SK-N-MC (cell line): ENCODE measurements at regions not wholly inside any gene's neighbourhood (a gene's known extent, or its start where the extent isn't known, plus 50 kb on each side); places are given as distances from the start of the nearest gene placed in this dataset.

ENCODE experiments used
- DNase-seq: peaks from one replicate; pipeline ENCODE4 v3.0.0-alpha.2; 2011; ENCODE audit warnings: low read depth, low spot score
- H3K27ac ChIP-seq: fragments of 200-600 bp; sonication (generic); 2 replicates; pipeline ENCODE4 v1.5.1; 2016; ENCODE audit warnings: mixed run types
- H3K36me3 ChIP-seq: fragments of 200-600 bp; sonication (generic); 2 replicates; pipeline ENCODE4 v1.6.1; 2017; ENCODE audit warnings: antibody characterized with exemption, low read length, mixed read lengths; ENCODE audit not compliant: insufficient read depth
- H3K4me3 ChIP-seq: fragments of 200-600 bp; sonication (generic); 2 replicates; pipeline ENCODE4 v1.5.1; 2016
- H3K9ac ChIP-seq: fragments of 200-600 bp; sonication (generic); 2 replicates; pipeline ENCODE4 v1.8.0; 2017; ENCODE audit warnings: mixed run types, mixed read lengths; ENCODE audit not compliant: insufficient read length
- H3K9me3 ChIP-seq: fragments of 200-600 bp; sonication (generic); 2 replicates; pipeline ENCODE4 v1.6.1; 2017; ENCODE audit warnings: low read depth, mild to moderate bottlenecking, antibody characterized with exemption, low read length, moderate library complexity, mixed read lengths
- EZH2 ChIP-seq: fragments of 200-600 bp; sonication (generic); IDR thresholded peaks from one replicate; pipeline ENCODE4 v1.6.1; 2017; ENCODE audit warnings: antibody characterized with exemption
- FOXP2 ChIP-seq: optimal IDR thresholded peaks from 2 replicates; pipeline ENCODE3; 2011; ENCODE audit warnings: mild to moderate bottlenecking, moderate library complexity; ENCODE audit not compliant: insufficient read depth; ENCODE audit errors: extremely low read length, control extremely low read depth
- POLR2AphosphoS5 ChIP-seq: IDR thresholded peaks from 2 replicates; pipeline ENCODE4 v1.6.1; 2012; ENCODE audit warnings: mild to moderate bottlenecking, low read depth, low read length, borderline replicate concordance

DNA sequence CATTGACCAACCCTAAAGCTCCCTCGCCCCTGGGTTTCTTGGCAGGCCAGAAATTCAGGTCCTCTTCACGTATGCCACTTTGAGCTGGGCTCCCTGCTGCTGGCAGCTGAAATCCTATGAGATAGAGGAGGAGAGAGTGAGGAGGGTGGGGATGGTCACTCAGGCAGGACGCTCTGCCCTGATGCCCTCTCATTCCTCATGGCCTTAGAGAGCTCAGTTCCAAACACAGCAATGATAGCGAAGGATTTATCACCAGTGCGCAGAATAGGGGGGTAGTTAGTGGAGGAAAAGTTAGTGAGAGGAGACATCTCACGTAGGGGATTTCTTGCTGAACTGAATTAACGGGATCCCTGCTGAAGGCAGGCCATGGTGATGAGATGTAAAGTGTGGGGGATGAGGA is 84.2 kb upstream of the PMEPA1 start:
- Histone ChIP-seq H3K27ac (no peak overlapping the region), H3K9me3 (no peaks in the 10 kb centered on the region)
- no peak for TF ChIP-seq POLR2AphosphoS5

DNA sequence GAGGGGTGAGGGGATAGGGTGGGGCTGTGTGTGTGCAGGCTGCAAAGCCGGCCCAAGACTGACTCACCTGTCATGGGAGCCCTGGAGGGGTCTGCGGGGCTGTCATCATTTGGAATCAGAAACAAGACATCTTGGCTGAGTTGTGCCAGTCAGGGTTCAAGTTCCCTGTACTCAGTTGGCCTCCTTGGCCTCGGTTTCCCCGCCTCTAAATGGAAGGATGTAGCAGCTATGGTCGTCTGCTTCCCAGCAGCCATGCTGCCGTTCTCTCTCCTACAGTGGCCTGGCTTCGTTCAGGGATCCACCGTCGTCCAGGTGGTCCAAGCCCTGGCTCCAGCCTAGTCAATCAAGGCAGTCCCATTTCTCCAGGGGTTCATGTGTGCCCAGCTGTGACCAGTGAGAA is 83.6 kb upstream of the PMEPA1 start:
- H3K9ac ChIP-seq, result no peak overlapping the region
- H3K27ac ChIP-seq, result no peak overlapping the region
- H3K4me3 ChIP-seq, result no peak overlapping the region
- DNase-seq, result no peak
- no peaks in the 10 kb centered on the region for H3K36me3 ChIP-seq
- TF ChIP-seq POLR2AphosphoS5, result no peak
- TF ChIP-seq FOXP2, result no peak
- no peak for TF ChIP-seq EZH2
- H3K9me3 ChIP-seq, result no peaks in the 10 kb centered on the region

More for the DNA sequence above, 84.2 kb upstream of the PMEPA1 start:
- no peak for DNase-seq
- no peak overlapping the region for H3K9ac ChIP-seq
- H3K4me3 ChIP-seq, result no peak overlapping the region
- no peaks in the 10 kb centered on the region for H3K36me3 ChIP-seq

DNA sequence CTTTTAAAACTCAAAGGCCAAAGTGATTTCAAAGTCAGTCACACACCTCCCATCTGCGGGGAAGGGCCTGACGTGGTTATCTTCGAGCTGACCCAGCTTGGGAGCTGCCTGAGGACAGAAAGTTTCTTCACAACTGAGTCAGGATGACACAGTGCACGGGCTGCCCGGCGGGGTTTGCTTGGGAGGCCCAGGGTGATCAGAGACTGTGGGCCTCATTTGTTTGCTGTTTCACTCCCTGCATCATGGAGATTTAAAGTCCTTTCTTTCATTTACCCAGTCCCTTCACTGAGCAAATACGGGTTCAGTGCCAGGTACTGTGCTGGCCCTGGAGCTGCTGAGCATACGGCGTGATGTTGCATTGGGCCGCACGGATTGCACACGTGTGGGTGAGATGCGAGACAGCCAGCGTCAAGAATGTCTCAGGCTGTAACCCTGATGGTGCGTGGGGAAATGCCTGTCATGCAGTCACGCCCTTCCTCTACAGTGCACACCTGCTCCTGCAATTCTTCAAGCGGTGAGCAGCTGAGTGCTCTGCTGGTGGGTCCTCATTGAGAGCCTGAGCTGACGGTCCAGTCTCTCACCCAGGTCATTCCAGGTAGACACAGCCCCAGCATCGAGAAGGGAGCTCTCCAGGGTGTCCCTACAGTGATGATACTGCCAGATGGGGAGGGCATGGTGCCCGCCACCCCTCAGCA is 82.7 kb upstream of the PMEPA1 start:
- Histone ChIP-seq H3K9ac (no peak overlapping the region), H3K36me3 (no peaks in the 10 kb centered on the region), H3K9me3 (no peaks in the 10 kb centered on the region), H3K27ac (no peak overlapping the region), H3K4me3 (no peak overlapping the region)
- DNase-seq, result no peak
- no peak for TF ChIP-seq EZH2
- no peak for TF ChIP-seq POLR2AphosphoS5
- no peak for TF ChIP-seq FOXP2

DNA sequence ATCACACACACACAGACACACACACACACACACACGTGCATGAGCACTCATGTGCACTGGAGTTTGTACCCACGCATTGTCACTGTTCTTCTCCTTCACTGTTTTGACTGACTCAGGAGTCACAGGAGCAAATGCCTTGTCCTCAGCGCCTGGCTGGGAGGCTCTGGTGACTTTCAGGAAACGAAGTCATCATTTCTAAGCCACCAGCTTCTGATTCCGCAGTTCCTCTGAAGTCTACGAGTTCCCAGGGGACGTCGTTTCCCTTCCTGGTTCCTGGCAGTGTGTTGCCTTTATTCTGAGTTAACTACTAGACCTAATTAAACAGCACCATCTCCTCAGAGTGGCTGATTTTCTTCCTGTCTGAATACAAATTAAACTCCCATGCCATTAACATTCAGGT is 82.2 kb upstream of the PMEPA1 start:
- no peak overlapping the region for H3K27ac ChIP-seq
- DNase-seq, result peak; percentile 45
- H3K36me3 ChIP-seq, result no peaks in the 10 kb centered on the region

DNA sequence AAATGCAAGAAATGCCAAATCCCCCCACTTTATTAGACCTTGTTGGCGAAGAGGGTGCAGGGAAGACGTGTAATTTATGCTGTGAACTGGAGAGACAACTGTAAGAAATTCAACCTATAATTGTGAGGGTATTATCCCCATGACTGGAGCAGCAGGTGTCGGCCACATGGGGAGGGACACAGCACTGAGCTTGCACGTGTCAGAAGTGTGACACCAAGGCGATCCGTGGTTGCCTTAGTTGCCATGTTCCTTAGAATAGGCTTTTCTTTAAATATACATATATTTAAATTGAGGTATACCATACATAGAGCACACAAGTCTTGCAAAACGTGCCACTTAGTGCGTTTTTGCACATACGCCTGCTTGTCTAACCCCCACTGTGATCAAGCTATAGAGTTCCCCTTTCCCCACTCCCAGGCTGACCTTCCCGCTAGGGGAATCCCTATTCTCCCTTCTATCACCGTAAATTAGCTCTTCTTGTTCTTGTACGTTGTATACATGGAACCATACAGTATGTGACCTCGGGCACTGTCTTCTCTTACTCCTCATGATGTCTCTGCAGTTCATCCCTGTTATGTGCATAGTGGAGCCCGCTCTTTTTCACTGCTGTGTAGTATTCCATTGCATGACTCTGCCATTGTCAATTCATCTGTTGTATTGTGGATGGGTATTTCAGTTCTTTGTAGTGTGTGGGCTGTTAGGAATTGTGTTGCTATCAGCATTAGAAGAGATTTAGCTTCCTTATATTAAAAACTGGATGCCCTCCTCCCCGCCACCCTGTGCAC is 81.6 kb upstream of the PMEPA1 start:
- Histone ChIP-seq H3K9ac (no peak overlapping the region), H3K4me3 (peak overlapping the region; percentile 24; the same call in 1 of the 2 replicates), H3K36me3 (no peaks in the 10 kb centered on the region), H3K9me3 (no peaks in the 10 kb centered on the region), H3K27ac (no peak overlapping the region)
- no peak for DNase-seq
- TF ChIP-seq EZH2 (no peak), POLR2AphosphoS5 (no peak), FOXP2 (no peak)

More for the DNA sequence above, 82.2 kb upstream of the PMEPA1 start:
- Histone ChIP-seq H3K4me3 (no peak overlapping the region), H3K9ac (no peak overlapping the region), H3K9me3 (no peaks in the 10 kb centered on the region)
- TF ChIP-seq EZH2 (no peak), FOXP2 (no peak), POLR2AphosphoS5 (no peak)

DNA sequence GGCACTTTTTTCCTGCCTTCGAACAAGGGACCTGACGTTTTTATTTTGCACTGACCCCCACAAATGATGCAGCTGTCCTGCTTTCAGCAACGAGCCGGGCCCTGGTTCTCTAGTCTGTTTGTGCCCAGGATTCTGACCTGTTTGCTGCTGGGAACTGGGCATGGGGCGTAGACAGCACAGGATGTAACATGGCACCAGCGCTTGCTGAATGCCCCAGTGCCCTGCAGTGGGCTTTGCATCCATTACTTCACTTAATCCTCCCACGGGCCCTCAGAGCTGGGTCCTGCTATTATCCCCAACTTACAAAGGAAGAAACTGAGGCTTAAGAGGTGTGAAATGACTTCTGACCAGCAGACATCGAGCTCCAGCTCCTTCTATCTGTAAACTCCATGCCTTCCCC is 80.4 kb upstream of the PMEPA1 start:
- Histone ChIP-seq H3K9ac (no peak overlapping the region), H3K27ac (no peak overlapping the region), H3K9me3 (no peaks in the 10 kb centered on the region), H3K4me3 (no peak overlapping the region), H3K36me3 (no peaks in the 10 kb centered on the region)
- TF ChIP-seq FOXP2 (no peak), EZH2 (no peak), POLR2AphosphoS5 (no peak)
- DNase-seq, result no peak

DNA sequence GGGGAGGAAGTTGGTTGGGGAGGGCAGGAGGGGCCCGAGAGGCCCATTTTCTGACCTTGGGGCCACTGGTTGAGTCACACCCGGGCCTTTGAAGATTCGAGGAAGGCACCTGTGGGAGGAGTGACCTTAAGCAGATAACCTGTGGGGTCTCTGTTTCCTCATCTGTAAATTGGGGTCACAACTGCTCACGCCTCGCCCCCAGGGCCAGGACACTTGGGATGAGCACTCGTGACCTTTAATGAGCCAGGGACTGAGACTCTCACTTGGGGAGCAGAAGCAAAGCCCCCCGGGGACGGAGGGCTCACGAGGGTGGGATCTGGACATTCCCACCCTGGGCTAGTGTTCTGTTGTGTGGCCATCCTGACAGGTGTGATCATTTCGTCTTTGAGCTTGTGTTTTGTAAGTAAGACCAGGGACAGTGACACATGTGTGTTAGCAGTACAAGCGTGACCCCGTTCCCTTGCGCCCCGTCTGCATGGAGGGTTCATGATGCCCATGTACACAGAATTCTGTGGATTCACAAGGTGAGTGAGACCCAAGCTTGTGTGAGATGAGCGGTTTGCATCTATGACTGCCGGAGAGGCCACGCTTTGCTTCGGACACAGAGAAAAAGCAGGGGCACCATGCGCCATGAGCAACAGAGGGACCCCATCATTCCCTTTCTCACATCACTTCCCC is 79.3 kb upstream of the PMEPA1 start:
- H3K4me3 ChIP-seq, result no peak overlapping the region
- TF ChIP-seq FOXP2 (no peak), POLR2AphosphoS5 (no peak), EZH2 (no peak)
- H3K27ac ChIP-seq, result no peak overlapping the region
- DNase-seq, result no peak
- H3K36me3 ChIP-seq, result no peaks in the 10 kb centered on the region
- H3K9ac ChIP-seq, result no peak overlapping the region
- H3K9me3 ChIP-seq, result no peaks in the 10 kb centered on the region

DNA sequence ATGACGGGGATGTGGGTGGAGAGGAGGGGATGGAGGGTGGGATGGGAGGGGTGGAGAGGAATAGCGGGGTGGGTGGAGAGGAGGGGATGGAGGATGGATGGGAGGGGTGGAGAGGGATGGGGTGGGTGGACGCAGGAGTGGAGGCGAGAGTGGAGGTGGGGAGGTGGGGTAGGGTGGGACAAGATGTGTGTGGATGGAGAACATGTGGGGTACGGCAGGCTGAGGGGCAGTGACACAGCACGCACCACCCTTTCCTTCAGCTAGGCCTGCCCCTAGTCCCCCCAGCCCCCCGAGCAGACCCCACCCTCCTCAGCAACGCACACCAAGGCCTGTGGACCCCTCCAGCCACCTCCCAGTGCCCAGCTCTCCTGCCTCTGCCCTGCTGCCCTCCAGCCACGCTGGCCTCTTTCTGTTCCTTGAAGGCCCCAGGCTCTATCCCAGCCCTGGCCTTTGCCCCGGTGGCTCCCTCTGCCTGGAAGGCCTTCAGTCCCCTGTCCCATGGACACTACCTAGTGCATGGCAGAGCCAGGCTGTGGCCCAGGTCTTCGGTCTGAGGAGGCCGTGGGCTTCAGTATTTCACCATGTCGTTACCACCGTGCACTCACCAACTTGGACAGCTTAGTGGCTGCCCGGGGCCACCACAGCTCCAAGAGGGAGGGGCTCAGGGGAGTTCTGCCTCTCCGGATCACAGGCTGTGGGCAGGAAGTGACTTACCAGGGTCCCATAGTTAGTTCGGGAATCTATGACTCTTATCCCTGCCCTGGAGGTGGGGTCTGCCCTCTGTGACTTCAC is 78.4 kb upstream of the PMEPA1 start:
- Histone ChIP-seq H3K27ac (no peak overlapping the region), H3K9me3 (no peaks in the 10 kb centered on the region), H3K9ac (no peak overlapping the region), H3K36me3 (no peaks in the 10 kb centered on the region), H3K4me3 (no peak overlapping the region)
- no peak for DNase-seq
- TF ChIP-seq FOXP2, result no peak
